ENCODE measurements at regions not wholly inside any gene's neighbourhood (a gene's known extent, or its start where the extent isn't known, plus 50 kb on each side); places are given as distances from the start of the nearest gene placed in this dataset.
"Not testable (repeated sequence)": the region's sequence is repeated elsewhere in the genome, so short reads cannot be mapped to it uniquely, and the experiment has no call there.

DNA sequence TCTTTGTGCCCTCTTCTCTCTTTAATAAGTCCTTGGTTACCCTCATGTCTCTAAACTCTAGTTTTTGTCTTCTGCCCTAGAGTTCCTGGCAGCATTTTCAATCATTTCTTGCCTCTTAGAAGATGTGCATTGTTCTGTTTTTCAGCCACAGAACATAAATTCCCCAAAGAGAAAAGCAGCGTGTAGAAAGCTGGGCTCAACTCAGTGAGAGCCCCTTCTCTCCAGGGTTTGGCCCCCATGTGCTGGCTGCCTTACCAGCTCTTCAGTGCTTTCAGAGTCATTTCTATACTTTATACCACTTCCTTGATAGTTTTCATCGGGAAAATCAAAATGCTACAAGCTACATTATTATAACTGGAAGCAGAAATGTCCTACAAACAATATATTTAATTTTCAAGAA lies 369.1 kb upstream of the GRM7 start:
- no peak overlapping the region for H3K4me3 ChIP-seq (ENCODE audit: low read depth, low read length)
- DNase-seq (ENCODE audit: low read depth): peak; percentile 6
- TF ChIP-seq, protein P1, sequence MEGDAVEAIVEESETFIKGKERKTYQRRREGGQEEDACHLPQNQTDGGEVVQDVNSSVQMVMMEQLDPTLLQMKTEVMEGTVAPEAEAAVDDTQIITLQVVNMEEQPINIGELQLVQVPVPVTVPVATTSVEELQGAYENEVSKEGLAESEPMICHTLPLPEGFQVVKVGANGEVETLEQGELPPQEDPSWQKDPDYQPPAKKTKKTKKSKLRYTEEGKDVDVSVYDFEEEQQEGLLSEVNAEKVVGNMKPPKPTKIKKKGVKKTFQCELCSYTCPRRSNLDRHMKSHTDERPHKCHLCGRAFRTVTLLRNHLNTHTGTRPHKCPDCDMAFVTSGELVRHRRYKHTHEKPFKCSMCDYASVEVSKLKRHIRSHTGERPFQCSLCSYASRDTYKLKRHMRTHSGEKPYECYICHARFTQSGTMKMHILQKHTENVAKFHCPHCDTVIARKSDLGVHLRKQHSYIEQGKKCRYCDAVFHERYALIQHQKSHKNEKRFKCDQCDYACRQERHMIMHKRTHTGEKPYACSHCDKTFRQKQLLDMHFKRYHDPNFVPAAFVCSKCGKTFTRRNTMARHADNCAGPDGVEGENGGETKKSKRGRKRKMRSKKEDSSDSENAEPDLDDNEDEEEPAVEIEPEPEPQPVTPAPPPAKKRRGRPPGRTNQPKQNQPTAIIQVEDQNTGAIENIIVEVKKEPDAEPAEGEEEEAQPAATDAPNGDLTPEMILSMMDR (IDR thresholded peaks at IDR 0.05; ENCODE audit: insufficient read depth, low read depth, low read length, missing control alignments): no peak

- no peak overlapping the region for H3K4me3 ChIP-seq (ENCODE audit: low read depth, low read length)
- TF ChIP-seq, protein P1 (IDR thresholded peaks at IDR 0.05; ENCODE audit: insufficient read depth, low read depth, low read length, missing control alignments): no peak
- DNase-seq (ENCODE audit: low read depth): no peak
Measured at GRCh38 chr3:6492306-6492705, 368.6 kb upstream of the GRM7 start.

DNA sequence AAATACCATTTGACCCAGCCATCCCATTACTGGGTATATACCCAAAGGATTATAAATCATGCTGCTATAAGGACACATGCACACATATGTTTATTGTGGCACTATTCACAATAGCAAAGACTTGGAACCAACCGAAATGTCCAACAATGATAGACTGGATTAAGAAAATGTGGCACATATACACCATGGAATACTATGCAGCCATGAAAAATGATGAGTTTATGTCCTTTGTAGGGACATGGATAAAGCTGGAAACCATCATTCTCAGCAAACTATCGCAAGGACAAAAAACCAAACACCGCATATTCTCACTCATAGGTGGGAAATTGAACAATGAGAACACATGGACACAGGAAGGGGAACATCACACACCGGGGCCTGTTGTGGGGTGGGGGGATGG lies 362.0 kb upstream of the GRM7 start:
- not testable (repeated sequence) for H3K4me3 ChIP-seq (ENCODE audit: low read depth, low read length)

DNA sequence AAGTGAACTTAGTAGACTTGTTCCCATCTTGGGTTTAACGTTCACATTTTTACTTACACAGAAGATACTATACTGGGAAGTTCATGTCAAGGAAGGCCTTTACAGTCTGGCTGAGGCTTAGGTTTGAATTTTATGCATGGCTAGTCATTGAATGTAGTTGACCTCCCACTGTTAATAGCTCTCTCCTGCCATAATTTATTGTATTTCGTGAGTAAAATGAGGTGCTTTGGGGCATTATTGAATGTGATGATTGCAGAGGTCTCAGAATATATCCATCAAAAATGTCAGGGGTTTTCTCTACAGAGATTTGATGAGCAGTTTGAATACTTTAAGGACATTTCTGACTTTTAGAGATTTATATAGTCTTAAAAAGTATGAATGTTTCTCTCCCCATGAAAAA lies 356.6 kb upstream of the GRM7 start:
- DNase-seq (ENCODE audit: low read depth): no peak
- TF ChIP-seq, protein P1 (IDR thresholded peaks at IDR 0.05; ENCODE audit: insufficient read depth, low read depth, low read length, missing control alignments): no peak
- no peak overlapping the region for H3K4me3 ChIP-seq (ENCODE audit: low read depth, low read length)

More for the DNA sequence above, 362.0 kb upstream of the GRM7 start:
- not testable (repeated sequence) for DNase-seq (ENCODE audit: low read depth)

- H3K4me3 ChIP-seq (ENCODE audit: low read depth, low read length): no peak overlapping the region
- no peak for DNase-seq (ENCODE audit: low read depth)
- TF ChIP-seq, protein P1 (IDR thresholded peaks at IDR 0.05; ENCODE audit: insufficient read depth, low read depth, low read length, missing control alignments): no peak
Measured at GRCh38 chr3:6504834-6505233, 356.1 kb upstream of the GRM7 start.

DNA sequence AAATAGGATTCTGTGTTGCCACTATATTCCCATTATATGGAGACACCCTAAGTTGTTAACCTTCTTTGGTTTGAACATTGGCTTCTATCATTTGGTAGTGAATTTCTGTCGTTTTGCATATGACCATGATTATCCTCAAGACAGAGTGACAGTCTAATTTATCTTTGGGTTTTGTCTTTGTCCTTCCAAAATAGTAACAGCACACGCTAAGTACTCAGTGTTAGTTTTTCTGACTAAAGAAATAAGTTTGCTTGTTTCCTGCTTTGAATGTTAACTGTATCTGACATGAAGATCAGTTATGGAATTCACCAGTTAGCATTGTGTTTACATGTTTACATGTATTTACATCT lies 352.5 kb upstream of the GRM7 start:
- H3K4me3 ChIP-seq (ENCODE audit: low read depth, low read length): no peak overlapping the region
- DNase-seq (ENCODE audit: low read depth): no peak
- TF ChIP-seq, protein P1 (IDR thresholded peaks at IDR 0.05; ENCODE audit: insufficient read depth, low read depth, low read length, missing control alignments): no peak

DNA sequence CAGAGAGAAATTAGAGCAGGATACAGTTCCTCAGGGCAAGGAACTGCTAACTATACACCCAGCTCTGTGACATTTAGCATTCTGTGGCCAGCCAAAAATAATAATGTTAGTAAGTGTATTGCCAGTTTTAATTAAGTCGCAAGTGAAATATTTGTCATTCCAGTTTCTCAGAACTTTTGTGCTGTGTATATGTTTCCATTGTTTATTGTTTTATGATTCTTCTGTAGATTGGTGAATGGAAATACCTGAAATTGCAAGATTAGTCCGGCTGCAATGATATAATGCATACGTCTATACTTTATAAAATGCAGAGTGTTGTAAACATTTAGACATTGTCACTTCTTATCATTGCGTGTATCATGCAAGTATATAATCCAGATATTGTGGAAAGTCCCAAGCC lies 351.3 kb upstream of the GRM7 start:
- no peak overlapping the region for H3K4me3 ChIP-seq (ENCODE audit: low read depth, low read length)
- DNase-seq (ENCODE audit: low read depth): no peak
- TF ChIP-seq, protein P1 (IDR thresholded peaks at IDR 0.05; ENCODE audit: insufficient read depth, low read depth, low read length, missing control alignments): no peak

DNA sequence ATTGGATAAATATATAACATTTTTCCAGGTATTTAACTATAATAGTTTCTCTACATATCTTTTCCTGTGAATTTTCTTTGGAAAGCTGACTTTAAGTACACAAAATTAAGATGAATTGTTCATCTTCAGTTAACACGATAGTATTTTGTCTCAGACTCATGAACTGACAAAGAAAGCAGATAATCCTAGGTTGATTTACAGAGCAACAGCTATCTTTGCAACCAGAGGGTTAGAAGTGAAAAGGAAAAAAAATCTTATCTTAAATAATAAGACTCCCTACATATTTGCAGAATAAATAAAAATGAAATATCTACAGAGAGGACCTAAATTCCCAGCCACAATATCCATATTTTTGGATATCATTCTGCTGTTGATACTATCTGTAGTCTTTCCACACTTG lies 350.2 kb upstream of the GRM7 start:
- no peak for DNase-seq (ENCODE audit: low read depth)
- TF ChIP-seq, protein P1 (IDR thresholded peaks at IDR 0.05; ENCODE audit: insufficient read depth, low read depth, low read length, missing control alignments): no peak
- no peak overlapping the region for H3K4me3 ChIP-seq (ENCODE audit: low read depth, low read length)
